ENCODE measurements at regions not wholly inside any gene's neighbourhood (a gene's known extent, or its start where the extent isn't known, plus 50 kb on each side); places are given as distances from the start of the nearest gene placed in this dataset.

DNA sequence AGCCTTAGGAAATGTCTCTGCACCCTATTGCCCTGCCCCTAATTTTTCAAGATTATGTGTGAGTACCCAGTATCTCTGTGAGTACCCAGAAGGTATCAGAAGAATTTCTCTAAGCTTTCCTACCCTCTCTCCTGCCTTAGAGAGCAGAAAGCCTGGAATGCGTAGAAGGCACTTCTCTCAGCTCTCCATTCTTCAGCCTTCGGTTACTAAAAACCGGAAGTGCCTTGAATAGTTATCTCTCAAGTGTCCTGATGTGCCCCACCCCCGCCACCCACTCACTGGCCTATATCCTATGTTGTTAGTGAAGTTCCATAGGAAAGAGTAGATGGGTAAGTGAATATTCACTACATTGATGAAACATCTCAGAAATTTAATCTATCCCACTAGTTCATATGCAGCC lies 210.7 kb upstream of the CDH10 start:
- Histone ChIP-seq H3K4me1 (no peaks in the 10 kb centered on the region), H3K27me3 (replicated peaks; ENCODE audit: control insufficient read depth, insufficient read depth, low read length) (no peaks in the 10 kb centered on the region), H3K36me3 (ENCODE audit: control insufficient read depth, insufficient read depth, low read length) (no peaks in the 10 kb centered on the region), H3K4me3 (ENCODE audit: low read depth, low read length) (no peak overlapping the region), H3K9me3 (no peaks in the 10 kb centered on the region; the same call in 1 of the 2 replicates)
- no TSS peak for BruUV-seq (replicated peaks)
- H3K27ac Mint-ChIP-seq (ENCODE audit: unreplicated experiment), result no peak overlapping the region
- no peak for DNase-seq
- intact Hi-C loops (cut with micrococcal nuclease; ENCODE audit: unreplicated experiment), result no loop called here
- ChIA-PET POLR2A (no interaction called here), CTCF (no interaction called here)
- H3K9me3 Mint-ChIP-seq (ENCODE audit: unreplicated experiment), result no peaks in the 10 kb centered on the region
- H3K4me1 Mint-ChIP-seq (ENCODE audit: low read depth, unreplicated experiment), result no peaks in the 10 kb centered on the region
- no peaks in the 10 kb centered on the region for H3K27me3 Mint-ChIP-seq (ENCODE audit: insufficient read depth, unreplicated experiment)
- no peak overlapping the region for H3K4me3 Mint-ChIP-seq (ENCODE audit: unreplicated experiment)
- no peaks in the 10 kb centered on the region for H3K36me3 Mint-ChIP-seq (ENCODE audit: insufficient read depth, unreplicated experiment)
- TF ChIP-seq, protein P1, sequence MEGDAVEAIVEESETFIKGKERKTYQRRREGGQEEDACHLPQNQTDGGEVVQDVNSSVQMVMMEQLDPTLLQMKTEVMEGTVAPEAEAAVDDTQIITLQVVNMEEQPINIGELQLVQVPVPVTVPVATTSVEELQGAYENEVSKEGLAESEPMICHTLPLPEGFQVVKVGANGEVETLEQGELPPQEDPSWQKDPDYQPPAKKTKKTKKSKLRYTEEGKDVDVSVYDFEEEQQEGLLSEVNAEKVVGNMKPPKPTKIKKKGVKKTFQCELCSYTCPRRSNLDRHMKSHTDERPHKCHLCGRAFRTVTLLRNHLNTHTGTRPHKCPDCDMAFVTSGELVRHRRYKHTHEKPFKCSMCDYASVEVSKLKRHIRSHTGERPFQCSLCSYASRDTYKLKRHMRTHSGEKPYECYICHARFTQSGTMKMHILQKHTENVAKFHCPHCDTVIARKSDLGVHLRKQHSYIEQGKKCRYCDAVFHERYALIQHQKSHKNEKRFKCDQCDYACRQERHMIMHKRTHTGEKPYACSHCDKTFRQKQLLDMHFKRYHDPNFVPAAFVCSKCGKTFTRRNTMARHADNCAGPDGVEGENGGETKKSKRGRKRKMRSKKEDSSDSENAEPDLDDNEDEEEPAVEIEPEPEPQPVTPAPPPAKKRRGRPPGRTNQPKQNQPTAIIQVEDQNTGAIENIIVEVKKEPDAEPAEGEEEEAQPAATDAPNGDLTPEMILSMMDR (IDR thresholded peaks at IDR 0.05; ENCODE audit: insufficient read depth in 1 of 2, low read depth in 1 of 2, low read length in 1 of 2, severe bottlenecking in 1 of 2, unreplicated experiment in 1 of 2), result no peak

DNA sequence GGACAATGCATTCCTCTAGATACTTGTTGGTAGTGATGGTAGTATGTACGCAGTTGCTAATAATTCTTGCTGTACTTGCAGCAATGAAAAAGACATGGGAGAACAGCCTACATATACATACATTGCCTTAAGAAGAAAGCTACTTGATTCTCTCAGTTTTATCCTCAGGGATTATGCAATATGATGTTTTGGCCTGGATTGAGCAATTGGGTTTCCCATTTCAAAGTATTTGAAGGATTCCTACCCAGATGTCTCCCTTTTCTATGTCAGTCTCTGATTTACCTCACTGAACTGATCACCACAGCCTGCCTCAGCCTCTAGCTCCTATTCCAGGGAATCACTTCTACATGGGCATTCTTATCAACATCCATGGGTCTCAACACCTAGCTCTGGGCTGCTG lies 210.1 kb upstream of the CDH10 start:
- Mint-ChIP-seq H3K36me3 (ENCODE audit: insufficient read depth, unreplicated experiment) (no peaks in the 10 kb centered on the region), H3K27ac (ENCODE audit: unreplicated experiment) (no peak overlapping the region), H3K4me3 (ENCODE audit: unreplicated experiment) (no peak overlapping the region), H3K4me1 (ENCODE audit: low read depth, unreplicated experiment) (no peaks in the 10 kb centered on the region), H3K9me3 (ENCODE audit: unreplicated experiment) (no peaks in the 10 kb centered on the region), H3K27me3 (ENCODE audit: insufficient read depth, unreplicated experiment) (no peaks in the 10 kb centered on the region)
- no peaks in the 10 kb centered on the region; the same call in 1 of the 2 replicates for H3K9me3 ChIP-seq
- ChIA-PET CTCF (no interaction called here), POLR2A (no interaction called here)
- H3K4me1 ChIP-seq, result no peaks in the 10 kb centered on the region
- no peaks in the 10 kb centered on the region for H3K27me3 ChIP-seq (replicated peaks; ENCODE audit: control insufficient read depth, insufficient read depth, low read length)
- BruUV-seq (replicated peaks), result no TSS peak
- intact Hi-C loops (cut with micrococcal nuclease; ENCODE audit: unreplicated experiment), result no loop called here
- H3K36me3 ChIP-seq (ENCODE audit: control insufficient read depth, insufficient read depth, low read length), result no peaks in the 10 kb centered on the region
- no peak overlapping the region for H3K4me3 ChIP-seq (ENCODE audit: low read depth, low read length)
- TF ChIP-seq, protein P1 (IDR thresholded peaks at IDR 0.05; ENCODE audit: insufficient read depth in 1 of 2, low read depth in 1 of 2, low read length in 1 of 2, severe bottlenecking in 1 of 2, unreplicated experiment in 1 of 2), result no peak
- no peak for DNase-seq

DNA sequence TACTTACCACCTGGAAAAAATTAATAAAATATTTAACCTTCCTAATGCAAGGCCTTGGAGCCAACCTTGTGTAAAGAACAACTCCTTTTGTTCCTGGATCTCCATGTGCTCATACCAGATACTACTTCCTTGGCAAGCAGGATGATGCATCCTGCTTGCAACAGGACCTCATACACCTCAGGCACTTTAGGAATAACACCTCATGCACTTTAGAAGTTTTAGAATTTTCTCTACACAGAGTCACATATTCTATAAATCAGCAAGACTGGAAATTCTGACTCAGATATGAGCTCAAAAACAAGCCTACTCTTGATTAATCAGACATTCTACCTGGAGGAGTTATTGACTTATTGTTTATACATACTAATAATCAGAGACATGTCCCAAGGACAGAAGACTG lies 209.6 kb upstream of the CDH10 start:
- CTCF ChIA-PET, result no interaction called here
- Mint-ChIP-seq H3K27me3 (ENCODE audit: insufficient read depth, unreplicated experiment) (no peaks in the 10 kb centered on the region), H3K4me1 (ENCODE audit: low read depth, unreplicated experiment) (no peaks in the 10 kb centered on the region), H3K36me3 (ENCODE audit: insufficient read depth, unreplicated experiment) (no peaks in the 10 kb centered on the region), H3K9me3 (ENCODE audit: unreplicated experiment) (no peaks in the 10 kb centered on the region), H3K27ac (ENCODE audit: unreplicated experiment) (no peak overlapping the region), H3K4me3 (ENCODE audit: unreplicated experiment) (no peak overlapping the region)
- no TSS peak for BruUV-seq (replicated peaks)
- no peaks in the 10 kb centered on the region for H3K9me3 ChIP-seq
- no peak for DNase-seq
- H3K4me3 ChIP-seq (ENCODE audit: low read depth, low read length), result no peak overlapping the region
- H3K27me3 ChIP-seq (replicated peaks; ENCODE audit: control insufficient read depth, insufficient read depth, low read length), result no peaks in the 10 kb centered on the region
- intact Hi-C loops (cut with micrococcal nuclease; ENCODE audit: unreplicated experiment), result no loop called here
- POLR2A ChIA-PET, result no interaction called here
- no peaks in the 10 kb centered on the region for H3K36me3 ChIP-seq (ENCODE audit: control insufficient read depth, insufficient read depth, low read length)
- H3K4me1 ChIP-seq, result no peaks in the 10 kb centered on the region
- TF ChIP-seq, protein P1 (IDR thresholded peaks at IDR 0.05; ENCODE audit: insufficient read depth in 1 of 2, low read depth in 1 of 2, low read length in 1 of 2, severe bottlenecking in 1 of 2, unreplicated experiment in 1 of 2), result no peak
